Mesenchymal stem cell (in vitro differentiated cells and primary cell): ENCODE measurements at regions not wholly inside any gene's neighbourhood (a gene's known extent, or its start where the extent isn't known, plus 50 kb on each side); places are given as distances from the start of the nearest gene placed in this dataset.

ENCODE experiments used
- DNase-seq: peaks from one replicate; pipeline ENCODE4 v3.0.0-alpha.2; 2013
- H2AFZ ChIP-seq: one replicate; pipeline ENCODE4 v1.6.1; 2013; ENCODE audit warnings: low read depth, mild to moderate bottlenecking, control low read depth, inconsistent platforms, low read length, moderate library complexity
- H2AK5ac ChIP-seq: 2 replicates; pipeline ENCODE4 v1.6.1; 2013; ENCODE audit warnings: low read length, moderate library complexity, mild to moderate bottlenecking, inconsistent platforms; ENCODE audit not compliant: severe bottlenecking
- H2BK120ac ChIP-seq: one replicate; pipeline ENCODE4 v1.6.1; 2013; ENCODE audit warnings: low read depth, mild to moderate bottlenecking, inconsistent platforms, low read length, moderate library complexity
- H2BK12ac ChIP-seq, 2 experiments: one replicate each; pipeline ENCODE4 v1.6.1; 2013; ENCODE audit warnings: inconsistent platforms in 2 of 2, low read length in 2 of 2, mild to moderate bottlenecking in 2 of 2, moderate library complexity in 2 of 2, control low read depth in 1 of 2
- H2BK15ac ChIP-seq: one replicate; pipeline ENCODE4 v1.6.1; 2013; ENCODE audit warnings: mild to moderate bottlenecking, low read depth, inconsistent platforms; ENCODE audit not compliant: poor library complexity, severe bottlenecking
- H2BK5ac ChIP-seq: 2 replicates; pipeline ENCODE4 v1.6.1; 2013; ENCODE audit warnings: low read depth, mild to moderate bottlenecking, low read length, control low read depth, inconsistent platforms; ENCODE audit not compliant: poor library complexity, severe bottlenecking
- H3K14ac ChIP-seq, 2 experiments: one replicate each; pipeline ENCODE4 v1.6.1; 2013; ENCODE audit warnings: inconsistent platforms in 2 of 2, low read length in 2 of 2, control low read depth in 1 of 2, mild to moderate bottlenecking in 1 of 2, moderate library complexity in 1 of 2
- H3K18ac ChIP-seq, 2 experiments: one replicate each; pipeline ENCODE4 v1.6.1; 2013; ENCODE audit warnings: inconsistent platforms in 2 of 2, low read length in 2 of 2, control low read depth in 1 of 2, low read depth in 1 of 2, mild to moderate bottlenecking in 1 of 2
- H3K23ac ChIP-seq, 2 experiments: one replicate each; pipeline ENCODE4 v1.6.1; 2013; ENCODE audit warnings: inconsistent platforms in 2 of 2, low read length in 2 of 2, mild to moderate bottlenecking in 2 of 2, moderate library complexity in 2 of 2, control low read depth in 1 of 2
- H3K27ac ChIP-seq: 2 replicates; pipeline ENCODE4 v1.5.1; 2013; ENCODE audit warnings: mild to moderate bottlenecking, moderate library complexity, low read length, control low read depth, inconsistent platforms; ENCODE audit not compliant: poor library complexity, severe bottlenecking
- H3K27me3 ChIP-seq, 2 experiments: 2 replicates each; pipeline versions ENCODE4 v1.6.1 to v1.7.0; 2013; ENCODE audit warnings: low read length in 2 of 2, mild to moderate bottlenecking in 2 of 2, moderate library complexity in 2 of 2, control low read depth in 1 of 2, inconsistent platforms in 1 of 2; ENCODE audit not compliant: control insufficient read depth in 1 of 2, insufficient read depth in 1 of 2
- H3K36me3 ChIP-seq, 2 experiments: 2 replicates each; pipeline versions ENCODE4 v1.6.1 to v1.7.0; 2013; ENCODE audit warnings: low read length in 2 of 2, control low read depth in 1 of 2, inconsistent platforms in 1 of 2, low read depth in 1 of 2, mild to moderate bottlenecking in 1 of 2; ENCODE audit not compliant: insufficient read depth in 2 of 2, control insufficient read depth in 1 of 2
- H3K4ac ChIP-seq, 2 experiments: one replicate each; pipeline ENCODE4 v1.6.1; 2013; ENCODE audit warnings: inconsistent platforms in 2 of 2, low read length in 2 of 2, mild to moderate bottlenecking in 2 of 2, moderate library complexity in 2 of 2, control low read depth in 1 of 2, low read depth in 1 of 2
- H3K4me1 ChIP-seq: 2 replicates; pipeline ENCODE4 v1.6.1; 2013; ENCODE audit warnings: low read depth, low read length, control low read depth; ENCODE audit not compliant: control insufficient read depth, insufficient read depth
- H3K4me2 ChIP-seq: 2 replicates; pipeline ENCODE4 v1.6.1; 2013; ENCODE audit warnings: low read length, mild to moderate bottlenecking, inconsistent platforms; ENCODE audit not compliant: poor library complexity, severe bottlenecking
- H3K4me3 ChIP-seq, 2 experiments: 2 replicates each; pipeline versions ENCODE4 v1.5.1 to v1.7.0; 2013; ENCODE audit warnings: low read length in 2 of 2, mild to moderate bottlenecking in 2 of 2, control low read depth in 1 of 2, low read depth in 1 of 2; ENCODE audit not compliant: insufficient read depth in 1 of 2
- H3K79me1 ChIP-seq: replicated peaks from 2 replicates; pipeline ENCODE4 v1.6.1; 2013; ENCODE audit warnings: mild to moderate bottlenecking, control low read depth, low read length, inconsistent platforms; ENCODE audit not compliant: poor library complexity, severe bottlenecking
- H3K9ac ChIP-seq: 2 replicates; pipeline ENCODE4 v1.7.0; 2013; ENCODE audit warnings: mild to moderate bottlenecking, low read length, moderate library complexity
- H3K9me3 ChIP-seq: 2 replicates; pipeline ENCODE4 v1.7.0; 2013; ENCODE audit warnings: mild to moderate bottlenecking, low read length; ENCODE audit not compliant: control insufficient read depth
- H4K8ac ChIP-seq: one replicate; pipeline ENCODE4 v1.6.1; 2013; ENCODE audit warnings: inconsistent platforms, mild to moderate bottlenecking, low read length, moderate library complexity
- H4K91ac ChIP-seq: one replicate; pipeline ENCODE4 v1.6.1; 2013; ENCODE audit warnings: mild to moderate bottlenecking, low read length, inconsistent platforms
- WGBS: methylation state at CpG from one replicate; pipeline ENCODE4 v1.1.7; 2013; ENCODE audit warnings: mixed read lengths; 5-methylcytosine and 5-hydroxymethylcytosine counted together

- no peaks in the 10 kb centered on the region for H3K36me3 ChIP-seq
- no peaks in the 10 kb centered on the region for H3K4me1 ChIP-seq
- H3K4ac ChIP-seq = no peak overlapping the region
- no peak overlapping the region for H3K27ac ChIP-seq
- DNase-seq = no peak
- H3K14ac ChIP-seq = no peak overlapping the region
- no peak overlapping the region for H4K91ac ChIP-seq
- no peak overlapping the region for H3K18ac ChIP-seq
- no peak overlapping the region for H2BK12ac ChIP-seq
- H2AFZ ChIP-seq = no peak overlapping the region
- peaks cover 0 to 23% of the 10 kb centered on the region in 2 experiments for H3K27me3 ChIP-seq
- peak overlapping the region; percentile 46 for H2BK15ac ChIP-seq
- no peak overlapping the region for H3K23ac ChIP-seq
- no peaks in the 10 kb centered on the region for H3K9me3 ChIP-seq
- H3K4me2 ChIP-seq = no peak overlapping the region
- no peak overlapping the region for H2BK5ac ChIP-seq
- H3K9ac ChIP-seq = no peak overlapping the region
- no peak overlapping the region for H3K4me3 ChIP-seq
- H3K79me1 ChIP-seq = no peaks in the 10 kb centered on the region
- no peak overlapping the region for H2AK5ac ChIP-seq
- no peak overlapping the region for H2BK120ac ChIP-seq
- H4K8ac ChIP-seq = no peak overlapping the region
- 85% methylated on average over 8 of the region's 9 CpGs for WGBS
These were observed 84.1 kb downstream of the TNFSF11 start for GRCh38 chr13:42658019-42658418.

- Histone ChIP-seq H2BK5ac (no peak overlapping the region), H3K27me3 (peaks cover 0 to 19% of the 10 kb centered on the region in 2 experiments), H3K4me3 (no peak overlapping the region), H3K18ac (no peak overlapping the region), H3K4ac (no peak overlapping the region), H3K4me1 (no peaks in the 10 kb centered on the region), H2BK120ac (no peak overlapping the region), H4K91ac (no peak overlapping the region), H3K36me3 (no peaks in the 10 kb centered on the region), H2BK12ac (no peak overlapping the region), H3K27ac (no peak overlapping the region), H2BK15ac (no peak overlapping the region), H2AK5ac (no peak overlapping the region), H3K79me1 (no peaks in the 10 kb centered on the region), H3K9me3 (no peaks in the 10 kb centered on the region), H3K4me2 (no peak overlapping the region), H3K23ac (no peak overlapping the region), H4K8ac (no peak overlapping the region), H2AFZ (no peak overlapping the region), H3K9ac (no peak overlapping the region), H3K14ac (no peak overlapping the region)
- peak; percentile 12 for DNase-seq
- WGBS = 80% methylated on average over 1 of the region's 5 CpGs
These were observed 86.5 kb downstream of the TNFSF11 start for GRCh38 chr13:42660333-42660965.

DNA sequence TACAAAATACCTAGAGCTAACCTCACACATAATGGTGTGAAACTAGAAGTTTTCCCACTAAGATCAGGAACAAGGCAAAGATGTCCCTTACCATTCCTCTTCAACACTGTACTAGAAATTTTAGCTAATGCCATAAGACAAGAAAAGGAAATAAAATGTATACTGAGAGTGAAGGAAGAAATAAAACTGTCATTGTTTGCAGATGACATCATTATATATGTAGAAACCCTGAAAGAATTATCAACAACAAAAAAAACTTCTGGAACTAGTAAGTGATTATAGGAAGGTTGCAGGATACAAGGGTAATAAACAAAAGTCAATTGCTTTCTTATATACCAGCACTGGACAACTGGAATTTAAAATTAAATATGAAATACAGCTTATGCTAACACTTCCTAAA lies 93.7 kb downstream of the TNFSF11 start:
- Histone ChIP-seq H3K18ac (no peak overlapping the region), H3K4me3 (no peak overlapping the region), H3K23ac (no peak overlapping the region), H2BK15ac (no peak overlapping the region), H2BK12ac (no peak overlapping the region), H3K79me1 (no peaks in the 10 kb centered on the region), H3K4me2 (no peak overlapping the region), H3K27me3 (no peaks in the 10 kb centered on the region), H3K36me3 (no peaks in the 10 kb centered on the region), H4K8ac (no peak overlapping the region), H3K27ac (no peak overlapping the region), H3K9ac (no peak overlapping the region), H3K9me3 (no peaks in the 10 kb centered on the region), H2BK5ac (no peak overlapping the region), H2AFZ (no peak overlapping the region), H4K91ac (no peak overlapping the region), H3K4me1 (no peaks in the 10 kb centered on the region), H3K4ac (no peak overlapping the region), H2AK5ac (no peak overlapping the region), H3K14ac (no peak overlapping the region), H2BK120ac (no peak overlapping the region)
- DNase-seq = no peak

DNA sequence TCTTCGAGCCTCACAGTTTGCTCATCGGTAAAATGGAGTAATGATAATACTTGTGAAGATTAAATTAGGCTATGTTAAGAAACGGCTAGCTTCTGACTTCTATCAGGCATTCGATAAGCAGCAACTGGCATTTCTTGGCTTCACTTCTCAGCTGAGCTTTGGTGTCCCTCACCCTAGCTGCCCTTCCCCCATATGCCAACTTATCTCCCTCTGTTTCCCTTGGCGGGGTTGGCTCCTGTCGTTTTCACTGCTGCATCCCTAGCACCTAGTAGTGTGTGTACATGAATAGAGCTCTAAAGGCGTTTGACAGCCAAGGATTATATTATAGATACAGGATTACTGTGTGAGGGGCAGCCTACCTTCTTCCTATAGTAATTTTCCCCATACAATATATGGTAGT lies 97.5 kb downstream of the TNFSF11 start:
- H3K23ac ChIP-seq = no peak overlapping the region
- H2BK15ac ChIP-seq = no peak overlapping the region
- H3K27ac ChIP-seq = no peak overlapping the region
- DNase-seq = no peak
- no peak overlapping the region for H3K18ac ChIP-seq
- H3K4me1 ChIP-seq = no peaks in the 10 kb centered on the region
- no peak overlapping the region for H4K91ac ChIP-seq
- no peak overlapping the region for H2AK5ac ChIP-seq
- no peaks in the 10 kb centered on the region for H3K27me3 ChIP-seq
- no peak overlapping the region for H3K4me3 ChIP-seq
- H3K4ac ChIP-seq = no peak overlapping the region
- no peak overlapping the region for H2BK12ac ChIP-seq
- H3K79me1 ChIP-seq = no peaks in the 10 kb centered on the region
- no peak overlapping the region for H4K8ac ChIP-seq
- no peak overlapping the region for H2BK5ac ChIP-seq
- H3K14ac ChIP-seq = no peak overlapping the region
- no peak overlapping the region for H2BK120ac ChIP-seq
- no peaks in the 10 kb centered on the region for H3K9me3 ChIP-seq
- no peaks in the 10 kb centered on the region for H3K36me3 ChIP-seq
- WGBS = 90% methylated on average over 4 of the region's 7 CpGs
- no peak overlapping the region for H3K4me2 ChIP-seq
- H2AFZ ChIP-seq = no peak overlapping the region
- H3K9ac ChIP-seq = no peak overlapping the region
